Fibroblast of lung (primary cell): ENCODE measurements at regions not wholly inside any gene's neighbourhood (a gene's known extent, or its start where the extent isn't known, plus 50 kb on each side); places are given as distances from the start of the nearest gene placed in this dataset.

ENCODE experiments used
- DNase-seq, 2 donors: peaks; one replicate each; pipeline versions ENCODE4 v3.0.0 to v3.0.0-alpha.2; 2010; ENCODE audit warnings: low read depth in 2 of 2
- H2AFZ ChIP-seq: 2 replicates; pipeline ENCODE4 v1.5.1; 2012; ENCODE audit warnings: low read length, control low read depth, inconsistent platforms
- H3K27ac ChIP-seq: 2 replicates; pipeline ENCODE4 v1.5.1; 2011; ENCODE audit warnings: low read length, control low read depth; ENCODE audit not compliant: insufficient read depth
- H3K27me3 ChIP-seq: 2 replicates; pipeline ENCODE4 v1.5.1; 2011; ENCODE audit warnings: mild to moderate bottlenecking, low read length; ENCODE audit not compliant: control insufficient read depth, insufficient read depth
- H3K36me3 ChIP-seq: 2 replicates; pipeline ENCODE4 v1.5.1; 2011; ENCODE audit warnings: low read length; ENCODE audit not compliant: control insufficient read depth, insufficient read depth
- H3K4me1 ChIP-seq: 2 replicates; pipeline ENCODE4 v1.5.1; 2011; ENCODE audit warnings: low read length; ENCODE audit not compliant: control insufficient read depth, insufficient read depth; ENCODE audit errors: extremely low read depth
- H3K4me2 ChIP-seq: 2 replicates; pipeline ENCODE4 v1.5.1; 2011; ENCODE audit warnings: low read length, control low read depth; ENCODE audit not compliant: insufficient read depth; ENCODE audit errors: extremely low read depth
- H3K4me3 ChIP-seq, 4 experiments: fragments of 200-600 bp in 1 of 4; sonication (generic) in 1 of 4; replicated peaks in 1 of 4; 2 replicates each; pipeline ENCODE4 v1.5.1; 2011 to 2016; ENCODE audit warnings: low read length in 4 of 4, low read depth in 3 of 4, mild to moderate bottlenecking in 3 of 4, control low read depth in 2 of 4, inconsistent platforms in 1 of 4, mixed read lengths in 1 of 4; ENCODE audit not compliant: insufficient read depth in 1 of 4; ENCODE audit errors: control extremely low read depth in 1 of 4
- H3K79me2 ChIP-seq: 2 replicates; pipeline ENCODE4 v1.5.1; 2012; ENCODE audit warnings: mild to moderate bottlenecking, low read length, inconsistent platforms; ENCODE audit not compliant: control insufficient read depth, insufficient read depth
- H3K9ac ChIP-seq: 2 replicates; pipeline ENCODE4 v1.5.1; 2011; ENCODE audit warnings: mild to moderate bottlenecking, low read length, control low read depth; ENCODE audit not compliant: insufficient read depth
- H3K9me3 ChIP-seq: 2 replicates; pipeline ENCODE4 v1.5.1; 2012; ENCODE audit warnings: low read depth, low read length; ENCODE audit not compliant: control insufficient read depth, insufficient read depth
- H4K20me1 ChIP-seq: 2 replicates; pipeline ENCODE4 v1.5.1; 2011; ENCODE audit warnings: low read length; ENCODE audit not compliant: control insufficient read depth, insufficient read depth; ENCODE audit errors: extremely low read depth
- CTCF ChIP-seq, 2 donors: IDR thresholded peaks in 1 of 2; conservative IDR thresholded peaks in 1 of 2; 1 replicate in 1 of 2; 2 replicates in 1 of 2; pipeline ENCODE4 v1.5.1; 2011 to 2012; ENCODE audit warnings: low read length in 2 of 2, control low read depth in 1 of 2, inconsistent platforms in 1 of 2, low read depth in 1 of 2, mild to moderate bottlenecking in 1 of 2
- EZH2 ChIP-seq: IDR thresholded peaks from 2 replicates; pipeline ENCODE4 v1.5.1; 2012; ENCODE audit warnings: low read length, control low read depth, mild to moderate bottlenecking; ENCODE audit errors: missing control alignments

- Histone ChIP-seq H2AFZ (no peak overlapping the region), H3K27ac (no peak overlapping the region), H3K4me3 (no peak overlapping the region), H3K4me1 (no peaks in the 10 kb centered on the region), H3K36me3 (no peaks in the 10 kb centered on the region), H3K9me3 (no peaks in the 10 kb centered on the region), H4K20me1 (no peaks in the 10 kb centered on the region), H3K27me3 (no peaks in the 10 kb centered on the region), H3K4me2 (no peak overlapping the region), H3K9ac (no peak overlapping the region), H3K79me2 (no peaks in the 10 kb centered on the region)
- DNase-seq, result no peak
- TF ChIP-seq CTCF (conservative IDR thresholded peaks at IDR 0.05 in 1 of 2, IDR thresholded peaks at IDR 0.05 in 1 of 2; ENCODE audit: low read depth in 1 of 2, low read length in 2 of 2) (no peak), EZH2 (no peak)
Measured at GRCh38 chr10:22875581-22875980, 52.3 kb upstream of the ARMC3 start.

GRCh38 chr10:22874189-22874854, 53.5 kb upstream of the ARMC3 start:
- no peak overlapping the region for H3K9ac ChIP-seq
- H3K27ac ChIP-seq, result no peak overlapping the region
- H3K4me3 ChIP-seq, result no peak overlapping the region
- H3K36me3 ChIP-seq, result no peaks in the 10 kb centered on the region
- H3K27me3 ChIP-seq, result no peaks in the 10 kb centered on the region
- H3K79me2 ChIP-seq, result no peaks in the 10 kb centered on the region
- no peaks in the 10 kb centered on the region for H3K9me3 ChIP-seq
- no peaks in the 10 kb centered on the region for H4K20me1 ChIP-seq
- DNase-seq, result no peak
- no peaks in the 10 kb centered on the region for H3K4me1 ChIP-seq
- no peak for TF ChIP-seq CTCF (conservative IDR thresholded peaks at IDR 0.05 in 1 of 2, IDR thresholded peaks at IDR 0.05 in 1 of 2; ENCODE audit: low read depth in 1 of 2, low read length in 2 of 2)
- no peak for TF ChIP-seq EZH2
- H3K4me2 ChIP-seq, result no peak overlapping the region
- no peak overlapping the region for H2AFZ ChIP-seq

GRCh38 chr10:22856444-22857074, 71.3 kb upstream of the ARMC3 start:
- Histone ChIP-seq H3K27ac (no peak overlapping the region), H4K20me1 (no peaks in the 10 kb centered on the region), H2AFZ (no peak overlapping the region), H3K36me3 (no peaks in the 10 kb centered on the region), H3K4me1 (no peaks in the 10 kb centered on the region), H3K4me3 (no peak overlapping the region), H3K9me3 (no peaks in the 10 kb centered on the region), H3K79me2 (no peaks in the 10 kb centered on the region), H3K4me2 (no peak overlapping the region), H3K9ac (no peak overlapping the region), H3K27me3 (no peaks in the 10 kb centered on the region)
- TF ChIP-seq EZH2 (no peak), CTCF (conservative IDR thresholded peaks at IDR 0.05 in 1 of 2, IDR thresholded peaks at IDR 0.05 in 1 of 2; ENCODE audit: low read depth in 1 of 2, low read length in 2 of 2) (no peak)
- no peak for DNase-seq
